ENCODE measurements at regions not wholly inside any gene's neighbourhood (a gene's known extent, or its start where the extent isn't known, plus 50 kb on each side); places are given as distances from the start of the nearest gene placed in this dataset.

- no peak for TF ChIP-seq PKNOX1 (IDR thresholded peaks at IDR 0.05)
- no peak for TF ChIP-seq RAD21 (IDR thresholded peaks at IDR 0.05; ENCODE audit: insufficient read depth, low read depth, low read length)
- no peak for TF ChIP-seq TBL1XR1 (IDR thresholded peaks at IDR 0.05; ENCODE audit: low read depth, low read length)
Measured at GRCh38 chr4:62849696-62850095, 1559.6 kb downstream of the TECRL start.

Measured in GM12878 (cell line).